Left ventricle myocardium inferior (tissue), 1 donor: ENCODE measurements at regions not wholly inside any gene's neighbourhood (a gene's known extent, or its start where the extent isn't known, plus 50 kb on each side); places are given as distances from the start of the nearest gene placed in this dataset.

Source experiments
- DNase-seq: peaks from one replicate; pipeline ENCODE4 v3.0.0-alpha.2; 2020
- H3K27ac ChIP-seq: fragments of 200-600 bp; replicated peaks from 2 replicates; pipeline ENCODE4 v1.8.0; 2021
- H3K27me3 ChIP-seq: fragments of 200-600 bp; 2 replicates; pipeline ENCODE4 v1.8.0; 2021; ENCODE audit warnings: low read depth
- H3K36me3 ChIP-seq: fragments of 200-600 bp; 2 replicates; pipeline ENCODE4 v1.8.0; 2021
- H3K4me1 ChIP-seq: fragments of 200-600 bp; 2 replicates; pipeline ENCODE4 v1.8.0; 2021
- H3K4me3 ChIP-seq: fragments of 200-600 bp; 2 replicates; pipeline ENCODE4 v1.8.0; 2021; ENCODE audit warnings: mild to moderate bottlenecking, moderate library complexity
- H3K9me3 ChIP-seq: fragments of 200-600 bp; replicated peaks from 2 replicates; pipeline ENCODE4 v1.8.0; 2021
- CTCF ChIP-seq: fragments of 200-600 bp; IDR thresholded peaks from 2 replicates; pipeline ENCODE4 v1.8.0; 2021; ENCODE audit warnings: antibody characterized with exemption, mild to moderate bottlenecking, borderline replicate concordance
- intact Hi-C: fragments of 100-400 bp; cut with micrococcal nuclease; formaldehyde crosslinking; loops from one replicate; pipeline ENCODE4 v1.11.0; 2022
- donor health status: DM: no; HTN: yes; CAD: no; lungs with severe emphysema.

DNA sequence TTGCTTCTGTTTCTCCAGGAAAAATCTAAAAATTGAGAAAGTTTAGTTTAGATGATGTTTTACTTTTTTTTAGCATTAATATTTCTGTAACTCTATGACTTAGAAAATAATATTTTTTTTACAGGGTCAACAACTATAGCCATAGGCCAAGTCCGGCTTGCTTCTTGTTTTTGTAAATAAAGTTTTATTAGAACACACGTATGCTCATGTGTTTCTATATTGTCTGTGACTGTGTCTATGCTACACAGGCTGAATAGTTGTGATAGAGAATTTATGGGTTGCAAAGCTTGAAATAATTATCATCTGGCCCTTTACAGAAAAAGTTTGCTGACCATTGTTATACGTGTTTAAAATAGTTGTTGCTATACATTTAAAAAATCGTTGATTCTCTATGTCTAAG lies 399.2 kb downstream of the EPM2A start:
- Histone ChIP-seq H3K36me3 (no peaks in the 10 kb centered on the region), H3K27me3 (no peaks in the 10 kb centered on the region), H3K4me3 (no peak overlapping the region), H3K4me1 (peaks cover 5% of the 10 kb centered on the region), H3K9me3 (no peaks in the 10 kb centered on the region), H3K27ac (no peak overlapping the region)
- DNase-seq, result no peak
- intact Hi-C loops, result no loop called here
- TF ChIP-seq CTCF, result no peak

GRCh38 chr6:145339089-145339488 lies 396.2 kb downstream of the EPM2A start:
- Histone ChIP-seq H3K27me3 (no peaks in the 10 kb centered on the region), H3K4me3 (no peak overlapping the region), H3K9me3 (no peaks in the 10 kb centered on the region), H3K27ac (no peak overlapping the region), H3K36me3 (no peaks in the 10 kb centered on the region), H3K4me1 (no peaks in the 10 kb centered on the region)
- TF ChIP-seq CTCF, result no peak
- intact Hi-C loops, result no loop called here
- DNase-seq, result no peak

DNA sequence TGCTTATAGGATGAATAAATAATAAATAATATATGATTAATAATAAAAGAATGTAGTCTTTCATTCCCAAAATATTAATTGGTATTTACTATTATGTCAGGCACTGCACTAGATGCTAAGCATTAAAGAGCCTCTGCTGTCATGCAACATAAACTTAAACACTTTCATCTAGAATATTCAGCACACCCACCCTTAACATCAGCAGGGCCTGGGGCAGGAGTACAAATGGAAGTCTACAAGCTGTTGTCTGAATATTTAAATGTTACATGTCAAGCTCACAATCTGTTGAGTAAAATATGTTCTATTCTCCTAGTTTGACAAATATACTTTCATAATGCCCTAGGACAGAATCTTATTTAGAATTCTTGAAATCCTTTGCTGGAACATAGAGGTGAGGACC lies 395.1 kb downstream of the EPM2A start:
- intact Hi-C loops, result no loop called here

DNA sequence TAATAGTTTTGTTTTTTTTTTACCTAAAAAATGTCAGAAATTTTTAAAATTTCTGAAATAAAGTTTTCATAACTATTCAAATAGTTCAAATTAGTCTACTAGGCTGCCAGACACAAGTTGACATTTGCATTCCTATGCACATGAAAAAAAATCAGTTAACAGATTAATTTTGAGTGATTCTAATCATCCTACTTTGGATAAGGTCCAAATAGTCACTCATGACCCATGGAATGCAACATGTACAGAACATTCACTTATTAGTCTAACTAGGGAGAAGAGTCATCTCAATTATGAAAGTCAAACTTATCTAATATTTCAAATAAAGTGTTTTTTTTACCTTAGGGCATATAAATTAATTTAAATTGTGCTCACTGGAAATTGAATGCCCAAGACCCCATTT lies 390.2 kb downstream of the EPM2A start:
- H3K27ac ChIP-seq, result no peak overlapping the region
- DNase-seq, result no peak
- H3K4me3 ChIP-seq, result no peak overlapping the region
- H3K27me3 ChIP-seq, result no peaks in the 10 kb centered on the region
- no peaks in the 10 kb centered on the region for H3K36me3 ChIP-seq
- intact Hi-C loops, result no loop called here
- H3K4me1 ChIP-seq, result peaks cover 3% of the 10 kb centered on the region
- TF ChIP-seq CTCF, result no peak
- no peaks in the 10 kb centered on the region for H3K9me3 ChIP-seq

More for the DNA sequence above, 395.1 kb downstream of the EPM2A start:
- DNase-seq, result no peak
- Histone ChIP-seq H3K4me3 (no peak overlapping the region), H3K4me1 (no peaks in the 10 kb centered on the region), H3K36me3 (no peaks in the 10 kb centered on the region), H3K9me3 (no peaks in the 10 kb centered on the region), H3K27me3 (no peaks in the 10 kb centered on the region), H3K27ac (no peak overlapping the region)
- no peak for TF ChIP-seq CTCF

DNA sequence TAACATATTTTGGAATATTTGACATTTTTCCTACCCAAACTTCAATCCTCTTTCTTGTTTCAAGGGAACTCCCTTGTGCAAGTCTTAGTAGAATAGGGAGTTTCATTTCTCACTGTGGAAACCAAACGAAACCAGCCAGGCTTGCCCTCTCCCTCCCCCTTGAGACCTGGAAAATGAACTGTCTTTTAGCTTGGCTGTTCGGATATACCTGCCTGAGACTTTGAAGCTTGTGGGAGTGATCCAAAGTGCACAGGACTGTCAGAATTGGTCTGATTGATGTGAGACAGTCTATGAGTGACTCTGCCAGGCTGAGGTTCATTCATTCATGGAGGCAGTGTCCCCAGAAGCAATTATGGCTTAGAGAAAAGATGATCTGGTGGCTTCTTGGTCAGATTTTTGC lies 388.1 kb downstream of the EPM2A start:
- DNase-seq, result no peak
- intact Hi-C loops, result no loop called here
- H3K9me3 ChIP-seq, result no peaks in the 10 kb centered on the region
- no peak overlapping the region for H3K27ac ChIP-seq
- H3K27me3 ChIP-seq, result no peaks in the 10 kb centered on the region
- no peaks in the 10 kb centered on the region for H3K36me3 ChIP-seq
- peaks cover 7% of the 10 kb centered on the region for H3K4me1 ChIP-seq
- H3K4me3 ChIP-seq, result no peak overlapping the region
- TF ChIP-seq CTCF, result no peak

- peaks cover 7% of the 10 kb centered on the region for H3K4me1 ChIP-seq
- TF ChIP-seq CTCF, result no peak
- intact Hi-C loops, result no loop called here
- no peak for DNase-seq
- no peak overlapping the region for H3K27ac ChIP-seq
- no peaks in the 10 kb centered on the region for H3K9me3 ChIP-seq
- no peaks in the 10 kb centered on the region for H3K36me3 ChIP-seq
- H3K27me3 ChIP-seq, result no peaks in the 10 kb centered on the region
- no peak overlapping the region for H3K4me3 ChIP-seq
Measured at GRCh38 chr6:145349950-145350510, 385.3 kb downstream of the EPM2A start.
